Dedifferentiated amniotic fluid mesenchymal stem cell (primary cell): ENCODE measurements at regions not wholly inside any gene's neighbourhood (a gene's known extent, or its start where the extent isn't known, plus 50 kb on each side); places are given as distances from the start of the nearest gene placed in this dataset.
"Not testable (repeated sequence)": the region's sequence is repeated elsewhere in the genome, so short reads cannot be mapped to it uniquely, and the experiment has no call there.

Experiments
- DNase-seq: peaks from one replicate; pipeline ENCODE4 v3.0.0-alpha.2; 2016; ENCODE audit errors: extremely low spot score

DNA sequence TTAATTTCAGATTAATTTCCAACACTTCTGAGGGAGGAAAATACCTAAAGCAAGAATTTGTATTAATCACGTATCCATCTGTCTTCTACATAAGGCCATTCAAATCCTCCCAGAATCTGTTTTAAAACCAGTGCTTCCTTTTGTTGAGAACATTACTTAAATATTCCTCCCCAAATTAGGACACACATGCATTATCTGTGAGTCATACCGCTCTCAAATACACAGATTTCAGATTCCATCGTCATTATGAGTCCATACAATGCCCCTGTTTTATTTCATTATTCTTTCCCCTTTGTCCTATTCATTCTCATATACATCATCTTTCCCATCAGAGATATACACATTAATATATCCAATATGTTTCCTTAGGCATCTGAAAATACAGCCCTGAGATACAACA lies 57.3 kb upstream of the PRSS12 start:
- DNase-seq, result peak; percentile 87

DNA sequence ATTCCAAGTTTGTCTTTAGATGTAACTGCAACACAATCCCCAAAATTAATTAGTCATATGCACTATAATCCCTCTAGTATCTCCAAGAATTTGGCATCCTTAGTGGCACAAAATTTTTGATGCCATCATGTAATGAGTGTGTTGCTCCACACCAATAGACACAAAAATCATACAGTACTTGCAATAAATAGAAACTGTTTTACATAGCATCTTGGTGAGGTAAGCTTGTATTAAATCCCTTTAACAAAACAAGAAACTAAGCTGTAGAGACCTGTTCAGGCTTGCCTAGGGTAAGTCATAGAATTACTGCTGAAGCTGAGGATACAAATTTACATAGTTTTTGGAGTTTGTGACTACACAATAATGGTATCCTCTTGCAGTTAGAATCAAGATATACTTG lies 64.5 kb upstream of the PRSS12 start:
- peak; percentile 93 for DNase-seq

DNA sequence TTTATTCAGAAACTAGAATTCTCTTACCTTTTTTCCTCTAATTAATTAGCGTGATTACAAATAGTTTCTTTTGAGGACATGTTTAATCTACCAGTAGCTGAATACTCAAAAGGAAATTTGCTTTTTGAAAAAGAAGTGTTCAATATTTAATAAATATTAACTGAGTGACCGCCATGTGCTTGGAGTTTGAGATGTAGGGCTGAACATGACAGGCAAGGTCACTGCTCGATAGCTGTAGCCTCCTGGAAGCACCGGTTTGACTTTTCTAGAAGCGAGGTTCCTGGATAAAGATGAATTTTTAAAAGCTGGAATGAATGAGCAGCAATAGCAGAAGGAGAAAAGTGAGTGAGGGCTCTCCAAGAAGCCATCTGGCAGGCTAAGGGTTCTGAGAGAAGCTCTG lies 65.0 kb upstream of the PRSS12 start:
- not testable (repeated sequence) for DNase-seq

DNA sequence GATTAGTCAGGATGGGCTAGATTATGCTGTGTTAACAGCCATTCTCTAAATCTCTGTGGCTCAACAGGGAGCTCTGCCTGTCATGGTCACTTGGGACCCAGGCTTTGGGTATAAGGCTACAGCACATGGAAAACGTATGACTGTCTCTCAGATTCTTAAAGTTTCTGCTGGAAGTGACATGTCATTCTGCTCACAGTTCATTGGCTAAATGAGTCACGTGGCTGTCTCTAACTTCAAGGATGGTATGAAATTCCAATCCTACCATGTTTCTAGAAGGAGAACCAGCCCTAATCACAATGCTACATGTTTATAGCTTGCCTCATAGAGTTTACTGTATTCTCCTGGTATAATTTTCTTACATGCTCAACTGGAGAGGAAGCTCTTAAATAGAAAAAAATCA lies 65.6 kb upstream of the PRSS12 start:
- not testable (repeated sequence) for DNase-seq

DNA sequence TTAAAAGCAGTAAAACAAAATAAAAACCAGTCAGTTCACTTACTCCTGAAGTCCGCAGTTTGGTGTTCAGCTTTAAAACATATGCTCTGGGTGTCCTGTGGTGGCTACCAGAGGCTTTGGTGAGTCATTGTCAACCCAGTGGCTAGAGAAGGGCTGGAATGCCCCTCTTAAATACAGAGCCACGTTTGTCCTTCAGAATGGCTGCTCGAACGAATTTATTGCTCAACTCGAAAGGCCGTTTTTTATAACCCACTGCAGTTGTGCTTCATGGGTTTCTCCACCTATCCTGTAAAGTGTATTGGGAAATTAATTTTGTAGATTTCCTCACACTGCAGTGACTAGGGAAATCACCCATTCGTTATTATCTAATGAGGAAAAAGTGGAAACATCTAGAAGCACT lies 66.8 kb upstream of the PRSS12 start:
- DNase-seq, result not testable (repeated sequence)

DNA sequence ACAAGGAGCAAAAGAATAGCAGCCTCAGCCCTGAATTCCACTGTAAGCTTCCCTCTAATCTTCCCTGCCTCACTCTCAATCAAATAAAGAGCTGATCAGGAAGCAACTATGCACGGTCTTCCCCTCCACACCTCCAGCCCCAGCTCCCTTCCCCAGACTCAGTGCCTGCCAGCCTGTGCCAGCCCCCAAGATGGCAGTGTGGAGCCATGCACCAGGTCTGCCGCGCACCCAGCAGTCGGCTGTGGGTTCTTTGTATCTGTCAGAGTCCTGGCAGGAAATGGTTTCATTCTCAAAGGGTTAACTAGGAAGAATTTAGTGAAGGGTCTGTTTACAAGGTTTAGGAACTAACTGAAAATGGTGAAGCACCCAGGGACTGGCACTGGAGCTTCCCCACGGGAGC lies 71.3 kb upstream of the PRSS12 start:
- DNase-seq, result peak; percentile 21

DNA sequence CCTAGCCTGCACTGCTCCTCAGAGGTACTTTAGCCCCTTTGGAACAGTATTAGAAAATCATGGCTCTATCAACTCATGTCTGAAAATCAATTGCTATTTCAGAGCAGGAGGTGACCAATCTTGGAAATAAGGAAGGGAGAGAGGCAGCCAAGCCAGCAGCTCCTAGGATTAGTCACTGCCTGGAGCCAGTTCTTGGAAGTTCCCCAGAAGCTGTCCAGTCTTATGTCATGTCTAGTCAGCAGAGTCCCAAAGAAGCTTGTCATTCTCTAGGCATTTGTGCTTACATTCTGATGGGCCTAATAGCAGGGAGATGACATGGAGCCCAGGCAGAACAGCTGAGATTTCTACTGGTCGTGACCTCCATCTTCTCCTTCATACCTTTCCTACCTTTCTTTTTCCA lies 76.1 kb upstream of the PRSS12 start:
- not testable (repeated sequence) for DNase-seq

DNA sequence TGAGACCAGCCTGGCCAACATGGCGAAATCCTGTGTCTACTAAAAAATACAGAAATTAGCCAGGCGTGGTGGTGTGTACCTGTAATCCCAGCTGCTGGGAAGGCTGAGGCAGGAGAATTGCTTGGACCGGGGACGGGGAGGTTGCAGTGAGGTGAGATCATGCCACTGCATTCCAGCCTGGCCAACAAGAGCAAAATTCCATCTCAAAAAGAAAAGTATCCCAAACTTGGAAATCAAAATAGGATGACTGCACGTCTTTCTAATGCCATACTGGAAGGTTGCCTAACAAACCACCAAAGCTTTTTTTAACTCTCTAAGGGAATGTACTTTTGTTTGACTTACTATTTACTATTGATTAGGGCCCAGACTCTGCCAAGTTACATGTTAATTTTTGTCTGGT lies 79.6 kb upstream of the PRSS12 start:
- DNase-seq, result peak; percentile 30

DNA sequence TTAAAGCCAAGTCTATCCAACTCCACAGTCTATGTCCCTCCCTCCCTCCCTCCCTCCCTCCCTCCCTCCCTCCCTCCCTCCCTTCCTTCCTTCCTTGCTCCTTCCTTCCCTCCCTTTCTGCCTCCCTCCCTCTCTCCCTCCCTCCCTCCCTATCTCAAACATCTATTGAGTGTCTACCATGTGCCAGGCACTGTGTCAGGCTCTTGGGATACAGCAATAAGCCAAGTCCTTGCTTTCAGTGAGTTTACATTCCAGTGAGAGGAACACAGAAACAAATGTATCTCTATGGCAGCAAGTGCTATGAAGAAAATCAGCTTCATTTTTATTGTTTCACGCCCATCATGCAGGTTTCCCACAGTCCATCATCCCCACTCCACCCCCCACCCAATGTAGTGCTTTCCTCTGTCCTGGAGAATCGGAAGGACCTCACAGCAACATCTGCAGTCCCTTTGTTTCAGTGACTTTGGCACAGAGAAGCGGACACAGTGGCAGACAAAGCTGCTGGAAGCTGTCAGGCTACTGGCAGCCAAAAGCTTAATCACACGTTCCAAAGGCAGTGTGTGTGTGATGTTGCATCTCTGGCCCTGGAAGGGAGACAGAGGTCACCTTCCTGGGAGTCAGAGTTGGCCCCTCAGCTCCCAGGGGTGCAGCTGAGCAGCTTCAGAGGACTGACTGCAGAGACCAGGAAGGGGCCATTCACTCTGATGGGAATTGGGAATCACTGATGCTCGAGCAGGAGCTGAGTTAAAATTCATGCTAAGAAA lies 81.0 kb upstream of the PRSS12 start:
- not testable (repeated sequence) for DNase-seq

DNA sequence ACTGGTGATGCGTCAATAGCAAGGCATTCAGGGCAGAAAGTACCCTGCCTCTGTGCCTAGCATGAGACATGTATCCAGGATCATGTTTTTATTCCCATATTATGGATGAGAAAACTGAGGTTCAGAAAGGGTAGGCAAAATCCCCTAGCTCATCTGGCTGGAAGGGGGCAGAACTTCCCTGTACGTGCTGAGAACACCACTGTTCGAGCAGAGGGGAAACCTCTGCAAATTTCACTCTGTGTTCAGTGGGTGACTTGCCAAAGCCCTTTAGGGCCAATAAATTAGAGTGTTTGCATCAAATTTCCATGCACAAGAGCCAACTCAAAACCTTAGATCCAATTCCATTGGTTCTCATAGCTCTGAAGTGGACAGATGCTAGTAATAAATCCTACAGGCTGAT lies 82.6 kb upstream of the PRSS12 start:
- DNase-seq, result not testable (repeated sequence)

DNA sequence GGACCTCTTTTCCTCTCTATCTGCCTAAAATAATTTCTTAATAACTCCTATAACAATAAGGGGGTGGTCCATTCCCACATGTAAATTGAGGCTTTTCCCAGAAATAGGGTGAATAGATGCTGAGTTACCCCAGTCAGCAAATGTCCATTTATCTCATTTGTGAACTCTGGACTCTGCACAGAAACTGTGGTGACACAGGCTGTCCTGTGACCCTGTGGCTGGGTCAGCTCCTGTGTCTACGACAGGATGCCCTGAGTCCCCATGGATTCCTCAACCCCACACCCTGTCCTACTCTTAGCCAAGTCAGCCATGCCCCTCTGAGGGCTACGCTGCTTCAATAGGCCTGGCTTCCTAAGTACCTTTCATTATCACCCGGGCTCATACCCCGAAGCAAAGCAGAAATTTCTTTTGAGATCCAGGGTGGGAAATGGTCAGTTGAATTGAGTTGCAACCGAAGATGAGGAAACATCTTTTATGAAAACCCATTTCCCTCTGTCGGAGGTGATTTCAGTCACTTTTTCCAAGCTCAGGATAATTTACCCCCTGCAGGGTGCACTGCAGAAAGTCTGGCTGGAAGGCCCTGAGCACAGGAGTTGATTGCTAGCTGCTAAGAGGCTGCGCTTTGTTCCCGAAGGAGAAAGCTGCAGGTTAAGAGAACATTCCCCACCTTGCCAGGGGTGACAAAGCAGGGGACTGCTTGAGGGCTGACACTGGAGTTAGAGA lies 89.5 kb upstream of the PRSS12 start:
- DNase-seq, result not testable (repeated sequence)

DNA sequence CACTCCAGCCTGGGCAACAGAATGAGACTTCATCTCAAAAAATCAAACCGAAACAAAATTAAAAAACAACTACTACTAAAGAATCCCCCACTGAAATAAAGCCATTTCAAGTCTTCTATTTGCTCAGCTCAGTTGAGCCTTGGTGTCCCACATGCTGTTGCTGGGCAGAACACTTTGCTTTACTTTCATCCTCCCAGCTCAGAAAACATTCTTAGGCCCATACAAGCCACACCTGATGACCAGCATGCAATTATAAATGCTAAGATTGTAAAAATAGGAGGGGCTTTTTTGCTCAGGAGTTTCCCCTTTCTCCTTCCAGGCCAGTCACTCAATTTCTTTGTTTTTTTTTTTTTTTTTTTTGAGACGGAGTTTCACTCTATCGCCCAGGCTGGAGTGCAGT lies 94.6 kb upstream of the PRSS12 start:
- DNase-seq, result not testable (repeated sequence)

DNA sequence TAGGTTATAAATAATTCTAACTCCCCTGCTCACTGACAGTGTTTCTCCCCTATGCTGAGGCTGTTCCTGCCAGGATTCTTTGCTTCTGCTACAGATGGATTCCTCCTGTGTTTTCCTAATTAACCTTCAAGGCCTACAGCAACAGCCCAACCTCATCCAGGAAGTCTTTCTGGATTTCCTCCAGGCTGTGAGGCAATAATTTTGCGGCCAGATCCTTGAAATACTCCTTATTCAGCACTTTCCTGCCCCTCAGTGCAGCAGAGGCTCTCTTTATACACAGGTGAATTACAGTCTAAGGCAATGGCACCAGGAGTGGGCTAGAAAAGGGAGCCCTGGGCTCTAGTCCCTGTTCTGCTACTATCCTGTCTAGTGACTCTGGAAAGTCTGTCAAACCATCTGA lies 102.1 kb upstream of the PRSS12 start:
- not testable (repeated sequence) for DNase-seq

DNA sequence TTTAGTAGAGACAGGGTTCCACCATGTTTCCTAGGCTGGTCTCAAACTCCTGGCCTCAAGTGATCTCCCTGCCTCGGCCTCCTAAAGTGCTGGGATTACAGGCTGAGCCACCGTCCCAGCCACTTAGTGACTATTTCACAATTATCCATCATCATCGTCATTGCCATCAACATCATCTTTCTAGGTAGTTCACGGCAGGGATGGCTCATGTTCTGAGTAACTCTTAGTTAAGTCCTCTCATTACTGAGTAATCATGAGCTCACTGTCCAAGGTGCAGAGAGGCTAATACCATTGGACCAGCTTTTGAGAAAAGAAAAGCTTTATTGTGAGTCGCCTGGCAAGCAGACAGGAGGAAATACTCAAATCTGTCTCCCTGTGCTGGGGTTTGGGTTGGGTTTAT lies 108.6 kb upstream of the PRSS12 start:
- DNase-seq, result not testable (repeated sequence)

DNA sequence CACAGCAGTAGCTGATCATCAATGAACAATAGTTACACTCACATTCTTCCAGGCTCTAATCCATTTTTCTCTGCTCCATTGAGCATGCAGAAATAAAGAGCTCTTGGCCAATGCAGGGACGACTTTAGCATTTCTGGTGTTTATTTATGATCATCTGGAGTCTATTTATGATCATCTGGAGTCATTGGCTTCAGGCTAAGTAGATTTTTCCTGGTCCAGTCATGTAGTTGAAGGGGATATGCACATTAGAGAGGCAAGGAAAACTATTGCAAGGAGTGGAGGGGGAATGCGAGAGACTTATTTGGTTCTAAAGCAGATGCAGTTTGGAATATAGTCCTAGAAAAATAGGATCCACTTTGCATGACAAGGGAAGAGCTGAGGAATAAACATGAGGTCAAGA lies 113.0 kb upstream of the PRSS12 start:
- DNase-seq, result peak; percentile 66

DNA sequence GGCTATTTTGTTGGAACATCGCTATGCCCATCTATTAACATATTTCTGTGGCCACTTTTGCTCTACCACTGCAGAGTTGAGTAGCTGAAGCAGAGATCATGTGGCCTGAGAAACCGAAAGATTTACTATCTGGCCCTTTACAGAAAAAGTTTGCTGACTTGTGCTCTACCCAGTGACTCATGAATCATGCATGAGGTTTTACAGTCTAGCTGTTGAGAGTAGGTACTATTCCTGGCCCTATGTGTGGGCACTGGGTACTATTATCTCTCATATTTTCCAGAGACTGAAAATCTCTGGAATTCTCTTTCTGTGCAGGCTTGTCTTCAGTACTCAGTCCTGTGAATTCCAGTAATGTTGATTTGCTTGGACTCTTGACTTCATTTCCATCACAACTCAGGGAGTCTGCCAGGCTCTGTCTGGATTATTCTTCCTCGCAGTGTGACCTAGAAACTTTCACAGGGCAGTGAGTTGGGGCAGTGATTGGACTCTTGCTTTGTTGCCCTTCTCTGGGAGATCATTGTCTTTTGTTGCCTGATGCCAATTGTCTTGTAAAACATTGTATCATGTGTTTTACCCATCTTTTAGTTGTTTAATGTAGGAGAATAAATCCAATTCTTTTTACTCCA lies 121.3 kb upstream of the PRSS12 start:
- DNase-seq, result peak; percentile 20

DNA sequence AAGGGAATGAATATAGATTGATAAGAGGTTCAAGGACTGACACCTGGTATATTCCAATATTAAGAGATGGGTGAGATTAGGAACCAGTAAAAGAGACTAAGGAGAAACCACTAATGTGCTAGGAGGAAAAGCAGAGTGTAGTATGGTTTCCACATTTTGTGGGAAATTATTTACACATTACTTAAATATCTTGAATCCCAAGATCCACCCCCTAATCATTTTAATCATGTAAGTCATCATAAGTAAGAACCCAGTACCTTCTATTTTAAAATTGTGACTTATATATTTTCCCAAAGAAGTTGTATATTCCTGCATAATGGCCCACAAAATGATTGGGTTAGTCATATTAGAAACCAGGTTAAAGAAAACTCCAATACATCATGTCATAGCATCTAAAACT lies 122.0 kb upstream of the PRSS12 start:
- DNase-seq, result not testable (repeated sequence)

DNA sequence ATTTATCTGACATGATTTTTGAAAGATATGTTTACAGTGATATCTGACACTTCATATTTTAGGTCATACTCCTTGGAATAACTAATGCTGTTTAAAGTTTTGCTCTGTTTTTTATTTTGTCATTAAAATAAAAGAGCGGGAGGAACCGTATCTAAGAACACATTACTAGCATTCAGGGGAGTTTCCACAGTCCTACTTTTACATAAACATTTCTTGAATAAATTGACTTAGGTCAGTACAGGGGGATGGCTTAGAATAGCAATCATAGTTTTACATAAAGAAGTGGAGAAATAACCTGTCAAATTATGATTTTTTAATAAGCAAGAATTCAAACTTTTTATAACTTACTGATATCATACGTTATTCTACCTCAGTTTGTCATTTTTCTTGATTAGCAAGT lies 123.1 kb upstream of the PRSS12 start:
- DNase-seq, result not testable (repeated sequence)

DNA sequence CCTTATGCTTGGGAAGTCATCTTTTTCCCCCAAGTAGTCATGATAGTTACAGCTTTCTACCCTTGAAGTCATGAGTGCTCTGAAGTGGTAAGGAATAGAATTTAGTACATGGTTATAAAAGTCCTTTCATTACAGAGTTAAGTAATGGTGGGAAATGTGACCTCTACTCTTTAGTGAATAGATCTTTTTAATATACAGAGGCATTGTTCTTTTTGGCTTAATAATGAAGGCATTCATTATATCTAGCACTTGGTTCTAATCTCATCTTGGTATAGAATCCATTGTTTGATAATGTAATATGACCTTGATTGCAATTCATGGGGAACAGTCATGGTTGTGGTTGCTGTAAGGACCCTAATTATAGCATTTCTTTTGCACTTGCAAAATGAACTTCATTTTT lies 125.0 kb upstream of the PRSS12 start:
- not testable (repeated sequence) for DNase-seq

DNA sequence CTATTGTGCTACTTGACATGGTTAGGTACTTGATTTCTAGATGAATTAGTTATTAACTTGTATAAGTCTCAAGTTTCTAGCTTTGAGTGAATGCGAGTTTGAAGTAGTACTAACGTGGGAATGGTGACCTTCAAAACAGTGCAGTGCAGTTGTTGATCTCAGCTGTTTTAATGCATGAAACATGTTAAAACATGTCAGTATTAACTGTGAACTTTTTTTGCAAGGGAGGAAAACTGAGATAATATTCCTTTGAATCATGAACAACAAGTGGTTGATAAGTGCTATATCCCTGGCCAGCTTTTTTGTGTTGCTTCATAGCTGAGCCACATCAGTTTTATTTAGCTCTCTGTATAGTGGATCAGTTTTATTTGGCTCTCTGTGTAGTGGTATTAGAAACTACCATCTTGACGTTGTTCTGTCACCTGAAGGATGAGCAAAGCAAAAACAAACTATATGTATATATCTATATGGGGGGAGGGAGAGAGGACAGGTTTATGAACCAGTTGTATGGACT lies 133.1 kb upstream of the PRSS12 start:
- DNase-seq, result not testable (repeated sequence)

DNA sequence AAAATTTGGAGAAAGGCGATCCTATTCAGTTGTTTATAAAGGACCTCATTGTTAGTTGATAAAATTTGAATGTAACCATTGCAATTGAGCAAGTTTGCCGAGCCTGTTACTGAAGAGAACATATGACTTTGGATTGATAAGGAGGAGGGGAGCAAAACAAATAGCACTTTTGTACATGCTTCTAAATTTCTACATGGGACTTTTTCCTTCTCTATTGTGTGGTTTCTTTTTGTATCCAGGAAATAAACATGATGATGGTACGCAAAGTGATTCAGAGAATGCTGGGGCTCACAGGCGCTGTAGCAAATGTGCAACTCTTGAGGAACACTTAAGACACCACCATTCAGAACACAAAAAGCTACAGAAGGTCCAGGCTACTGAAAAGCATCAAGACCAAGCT lies 140.2 kb upstream of the PRSS12 start:
- DNase-seq, result not testable (repeated sequence)

DNA sequence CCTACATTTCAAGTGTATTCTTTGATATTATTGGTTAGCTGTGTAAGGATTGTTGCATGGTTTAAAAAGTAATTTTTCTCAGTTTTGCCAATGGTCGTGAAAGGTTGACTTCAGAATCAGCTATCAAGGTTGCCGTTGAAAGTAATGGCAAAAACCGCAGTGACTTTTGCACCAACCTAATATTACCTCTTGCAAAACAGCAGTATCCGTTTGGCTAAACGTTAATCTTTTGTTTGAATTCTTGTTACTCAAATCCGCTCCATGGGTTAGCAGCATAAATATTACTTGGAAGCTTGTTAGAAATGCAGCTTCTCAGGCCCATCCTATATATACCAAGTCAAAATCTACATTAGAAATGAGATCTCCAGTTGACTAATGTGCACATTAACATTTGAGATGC lies 141.6 kb upstream of the PRSS12 start:
- not testable (repeated sequence) for DNase-seq

DNA sequence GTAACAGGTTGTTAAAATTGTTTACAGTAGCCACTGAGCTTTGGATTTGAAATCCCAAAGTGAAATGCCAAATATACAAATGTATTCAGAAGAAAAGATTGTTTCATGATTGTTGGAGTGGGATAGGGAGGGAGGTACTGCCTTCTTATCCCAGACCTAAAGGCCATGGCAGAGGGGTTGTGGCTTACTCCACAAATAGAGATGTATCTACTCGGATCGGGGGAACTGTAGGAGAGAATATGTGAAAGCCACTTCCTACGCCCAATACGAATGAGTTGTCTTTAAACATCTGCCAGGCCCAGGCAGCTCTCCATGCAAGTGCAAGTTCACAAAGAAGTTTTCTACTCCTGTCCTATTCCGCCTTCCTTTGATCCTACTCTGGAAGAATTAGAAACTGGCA lies 150.2 kb upstream of the PRSS12 start:
- DNase-seq, result not testable (repeated sequence)
